ENCODE measurements at regions not wholly inside any gene's neighbourhood (a gene's known extent, or its start where the extent isn't known, plus 50 kb on each side); places are given as distances from the start of the nearest gene placed in this dataset.

- TF ChIP-seq, protein P1, sequence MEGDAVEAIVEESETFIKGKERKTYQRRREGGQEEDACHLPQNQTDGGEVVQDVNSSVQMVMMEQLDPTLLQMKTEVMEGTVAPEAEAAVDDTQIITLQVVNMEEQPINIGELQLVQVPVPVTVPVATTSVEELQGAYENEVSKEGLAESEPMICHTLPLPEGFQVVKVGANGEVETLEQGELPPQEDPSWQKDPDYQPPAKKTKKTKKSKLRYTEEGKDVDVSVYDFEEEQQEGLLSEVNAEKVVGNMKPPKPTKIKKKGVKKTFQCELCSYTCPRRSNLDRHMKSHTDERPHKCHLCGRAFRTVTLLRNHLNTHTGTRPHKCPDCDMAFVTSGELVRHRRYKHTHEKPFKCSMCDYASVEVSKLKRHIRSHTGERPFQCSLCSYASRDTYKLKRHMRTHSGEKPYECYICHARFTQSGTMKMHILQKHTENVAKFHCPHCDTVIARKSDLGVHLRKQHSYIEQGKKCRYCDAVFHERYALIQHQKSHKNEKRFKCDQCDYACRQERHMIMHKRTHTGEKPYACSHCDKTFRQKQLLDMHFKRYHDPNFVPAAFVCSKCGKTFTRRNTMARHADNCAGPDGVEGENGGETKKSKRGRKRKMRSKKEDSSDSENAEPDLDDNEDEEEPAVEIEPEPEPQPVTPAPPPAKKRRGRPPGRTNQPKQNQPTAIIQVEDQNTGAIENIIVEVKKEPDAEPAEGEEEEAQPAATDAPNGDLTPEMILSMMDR (optimal IDR thresholded peaks at IDR 0.05 in 1 of 3, IDR thresholded peaks at IDR 0.05 in 1 of 3, conservative IDR thresholded peaks at IDR 0.05 in 1 of 3; ENCODE audit: extremely low read depth in 1 of 3, insufficient read depth in 2 of 3, low read length in 3 of 3), result no peak
- TF ChIP-seq EZH2 (IDR thresholded peaks at IDR 0.05; ENCODE audit: low read length), result no peak
Measured at GRCh38 chr4:170775851-170776250, 686.1 kb upstream of the AADAT start.
